Muscle layer of duodenum (tissue), 2 donors: ENCODE measurements at regions not wholly inside any gene's neighbourhood (a gene's known extent, or its start where the extent isn't known, plus 50 kb on each side); places are given as distances from the start of the nearest gene placed in this dataset.

ENCODE experiments used
- H3K27ac ChIP-seq: one replicate; pipeline ENCODE4 v1.7.0; 2013; ENCODE audit warnings: mild to moderate bottlenecking, low read length
- H3K27me3 ChIP-seq: one replicate; pipeline ENCODE4 v1.7.0; 2013; ENCODE audit warnings: low read depth, mild to moderate bottlenecking, control low read depth, low read length
- H3K36me3 ChIP-seq, 2 donors: one replicate each; pipeline ENCODE4 v1.7.0; 2013; ENCODE audit warnings: low read length in 2 of 2, control low read depth in 1 of 2, mild to moderate bottlenecking in 1 of 2; ENCODE audit not compliant: insufficient read depth in 2 of 2, control insufficient read depth in 1 of 2
- H3K4me1 ChIP-seq, 2 donors: one replicate each; pipeline ENCODE4 v1.7.0; 2013; ENCODE audit warnings: low read length in 2 of 2, mild to moderate bottlenecking in 2 of 2, control low read depth in 1 of 2, moderate library complexity in 1 of 2; ENCODE audit not compliant: insufficient read depth in 2 of 2, control insufficient read depth in 1 of 2
- H3K4me3 ChIP-seq, 2 donors: one replicate each; pipeline ENCODE4 v1.7.0; 2013; ENCODE audit warnings: low read length in 2 of 2, low read depth in 1 of 2, mild to moderate bottlenecking in 1 of 2
- H3K9me3 ChIP-seq, 2 donors: one replicate each; pipeline ENCODE4 v1.7.0; 2013; ENCODE audit warnings: low read length in 2 of 2, control low read depth in 1 of 2, mild to moderate bottlenecking in 1 of 2; ENCODE audit not compliant: control insufficient read depth in 1 of 2
- donor health status: healthy.

GRCh38 chr4:106426069-106426468 is 57.5 kb upstream of the GIMD1 start:
- Histone ChIP-seq H3K36me3 (no peaks in the 10 kb centered on the region), H3K27ac (no peak overlapping the region), H3K27me3 (no peaks in the 10 kb centered on the region), H3K9me3 (no peaks in the 10 kb centered on the region), H3K4me3 (no peak overlapping the region), H3K4me1 (no peaks in the 10 kb centered on the region)

GRCh38 chr4:106425576-106425975 is 57.0 kb upstream of the GIMD1 start:
- Histone ChIP-seq H3K27me3 (no peaks in the 10 kb centered on the region), H3K4me1 (no peaks in the 10 kb centered on the region), H3K4me3 (no peak overlapping the region), H3K27ac (no peak overlapping the region), H3K36me3 (no peaks in the 10 kb centered on the region), H3K9me3 (no peaks in the 10 kb centered on the region)

GRCh38 chr4:106424426-106424825 is 55.8 kb upstream of the GIMD1 start:
- Histone ChIP-seq H3K9me3 (peaks cover 0 to 2% of the 10 kb centered on the region in 2 donors), H3K27ac (no peak overlapping the region), H3K27me3 (no peaks in the 10 kb centered on the region), H3K4me3 (no peak overlapping the region), H3K4me1 (no peaks in the 10 kb centered on the region), H3K36me3 (no peaks in the 10 kb centered on the region)

GRCh38 chr4:106423791-106424190 is 55.2 kb upstream of the GIMD1 start:
- H3K4me3 ChIP-seq, result no peak overlapping the region
- H3K27ac ChIP-seq, result no peak overlapping the region
- H3K4me1 ChIP-seq, result no peaks in the 10 kb centered on the region
- no peaks in the 10 kb centered on the region for H3K27me3 ChIP-seq
- H3K36me3 ChIP-seq, result no peaks in the 10 kb centered on the region
- peaks cover 0 to 2% of the 10 kb centered on the region in 2 donors for H3K9me3 ChIP-seq

GRCh38 chr4:106422766-106423165 is 54.2 kb upstream of the GIMD1 start:
- Histone ChIP-seq H3K4me1 (no peaks in the 10 kb centered on the region), H3K9me3 (peaks cover 0 to 2% of the 10 kb centered on the region in 2 donors), H3K27me3 (no peaks in the 10 kb centered on the region), H3K4me3 (no peak overlapping the region), H3K36me3 (no peaks in the 10 kb centered on the region), H3K27ac (no peak overlapping the region)

GRCh38 chr4:106421441-106422296 is 53.1 kb upstream of the GIMD1 start:
- no peaks in the 10 kb centered on the region for H3K36me3 ChIP-seq
- H3K9me3 ChIP-seq, result peaks cover 0 to 2% of the 10 kb centered on the region in 2 donors
- no peaks in the 10 kb centered on the region for H3K4me1 ChIP-seq

GRCh38 chr4:106418444-106418843 is 49.9 kb upstream of the GIMD1 start:
- no peaks in the 10 kb centered on the region for H3K27me3 ChIP-seq

More at GRCh38 chr4:106421441-106422296, 53.1 kb upstream of the GIMD1 start:
- no peak overlapping the region for H3K4me3 ChIP-seq
- no peak overlapping the region for H3K27ac ChIP-seq
- no peaks in the 10 kb centered on the region for H3K27me3 ChIP-seq

More at GRCh38 chr4:106418444-106418843, 49.9 kb upstream of the GIMD1 start:
- H3K27ac ChIP-seq, result no peak overlapping the region
- H3K4me3 ChIP-seq, result no peak overlapping the region
- peaks cover 0 to 2% of the 10 kb centered on the region in 2 donors for H3K9me3 ChIP-seq
- no peaks in the 10 kb centered on the region for H3K36me3 ChIP-seq
- no peaks in the 10 kb centered on the region for H3K4me1 ChIP-seq
